ENCODE measurements at regions not wholly inside any gene's neighbourhood (a gene's known extent, or its start where the extent isn't known, plus 50 kb on each side); places are given as distances from the start of the nearest gene placed in this dataset.
"Not testable (repeated sequence)": the region's sequence is repeated elsewhere in the genome, so short reads cannot be mapped to it uniquely, and the experiment has no call there.

- no peaks in the 10 kb centered on the region for H3K4me1 Mint-ChIP-seq (ENCODE audit: low read depth, unreplicated experiment)
- peaks cover 7% of the 10 kb centered on the region for H3K36me3 Mint-ChIP-seq (ENCODE audit: unreplicated experiment)
- peaks cover 2% of the 10 kb centered on the region for H3K27me3 Mint-ChIP-seq (ENCODE audit: unreplicated experiment)
- no peak for TF ChIP-seq CTCF (IDR thresholded peaks at IDR 0.05; ENCODE audit: partially characterized antibody, unreplicated experiment)
- no peak overlapping the region for H3K4me3 Mint-ChIP-seq (ENCODE audit: unreplicated experiment)
- H3K9me3 Mint-ChIP-seq (ENCODE audit: unreplicated experiment) = no peaks in the 10 kb centered on the region
- DNase-seq = no peak
- no peak overlapping the region for H3K27ac Mint-ChIP-seq (ENCODE audit: unreplicated experiment)
Observed at GRCh38 chr3:140770977-140771667, 93.3 kb downstream of the TRIM42 start.

- H3K27ac Mint-ChIP-seq (ENCODE audit: unreplicated experiment) = no peak overlapping the region
- no peaks in the 10 kb centered on the region for H3K27me3 Mint-ChIP-seq (ENCODE audit: unreplicated experiment)
- H3K9me3 Mint-ChIP-seq (ENCODE audit: unreplicated experiment) = peaks cover 1% of the 10 kb centered on the region
- no peak overlapping the region for H3K4me3 Mint-ChIP-seq (ENCODE audit: unreplicated experiment)
- peaks cover 2% of the 10 kb centered on the region for H3K4me1 Mint-ChIP-seq (ENCODE audit: low read depth, unreplicated experiment)
- no peak for TF ChIP-seq CTCF (IDR thresholded peaks at IDR 0.05; ENCODE audit: partially characterized antibody, unreplicated experiment)
- H3K36me3 Mint-ChIP-seq (ENCODE audit: unreplicated experiment) = peaks cover 17% of the 10 kb centered on the region
- DNase-seq = no peak
Observed at GRCh38 chr3:140777631-140778233, 99.9 kb downstream of the TRIM42 start.

GRCh38 chr3:140791368-140791767 is 113.5 kb downstream of the TRIM42 start:
- H3K9me3 Mint-ChIP-seq (ENCODE audit: unreplicated experiment) = peaks cover 4% of the 10 kb centered on the region
- no peaks in the 10 kb centered on the region for H3K4me1 Mint-ChIP-seq (ENCODE audit: low read depth, unreplicated experiment)
- no peaks in the 10 kb centered on the region for H3K27me3 Mint-ChIP-seq (ENCODE audit: unreplicated experiment)
- peaks cover 17% of the 10 kb centered on the region for H3K36me3 Mint-ChIP-seq (ENCODE audit: unreplicated experiment)
- no peak overlapping the region for H3K4me3 Mint-ChIP-seq (ENCODE audit: unreplicated experiment)
- TF ChIP-seq CTCF (IDR thresholded peaks at IDR 0.05; ENCODE audit: partially characterized antibody, unreplicated experiment) = no peak
- no peak overlapping the region for H3K27ac Mint-ChIP-seq (ENCODE audit: unreplicated experiment)
- no peak for DNase-seq

GRCh38 chr3:140794507-140794906 is 116.6 kb downstream of the TRIM42 start:
- no peaks in the 10 kb centered on the region for H3K4me1 Mint-ChIP-seq (ENCODE audit: low read depth, unreplicated experiment)
- H3K9me3 Mint-ChIP-seq (ENCODE audit: unreplicated experiment) = peaks cover 9% of the 10 kb centered on the region
- H3K36me3 Mint-ChIP-seq (ENCODE audit: unreplicated experiment) = peaks cover 17% of the 10 kb centered on the region
- DNase-seq = no peak
- peaks cover 2% of the 10 kb centered on the region for H3K27me3 Mint-ChIP-seq (ENCODE audit: unreplicated experiment)
- no peak overlapping the region for H3K27ac Mint-ChIP-seq (ENCODE audit: unreplicated experiment)
- no peak overlapping the region for H3K4me3 Mint-ChIP-seq (ENCODE audit: unreplicated experiment)
- no peak for TF ChIP-seq CTCF (IDR thresholded peaks at IDR 0.05; ENCODE audit: partially characterized antibody, unreplicated experiment)

GRCh38 chr3:140802898-140803297 is 125.0 kb downstream of the TRIM42 start:
- not testable (repeated sequence) for H3K4me3 Mint-ChIP-seq (ENCODE audit: unreplicated experiment); H3K27ac Mint-ChIP-seq (ENCODE audit: unreplicated experiment); H3K4me1 Mint-ChIP-seq (ENCODE audit: low read depth, unreplicated experiment); H3K27me3 Mint-ChIP-seq (ENCODE audit: unreplicated experiment); DNase-seq
- peaks cover 17% of the 10 kb centered on the region for H3K36me3 Mint-ChIP-seq (ENCODE audit: unreplicated experiment)
- peaks cover 14% of the 10 kb centered on the region for H3K9me3 Mint-ChIP-seq (ENCODE audit: unreplicated experiment)
